H9 (cell line): ENCODE measurements at regions not wholly inside any gene's neighbourhood (a gene's known extent, or its start where the extent isn't known, plus 50 kb on each side); places are given as distances from the start of the nearest gene placed in this dataset.

ENCODE experiments used
- DNase-seq: peaks from one replicate; pipeline ENCODE4 v3.0.0-alpha.2; 2017
- H2AFZ ChIP-seq: one replicate; pipeline ENCODE4 v1.6.1; 2013; ENCODE audit warnings: mild to moderate bottlenecking, low read length, control low read depth, moderate library complexity
- H2AK5ac ChIP-seq: 2 replicates; pipeline ENCODE4 v1.6.1; 2013; ENCODE audit warnings: low read length, control low read depth, mixed read lengths; ENCODE audit not compliant: insufficient read length
- H2BK120ac ChIP-seq: one replicate; pipeline ENCODE4 v1.6.1; 2013; ENCODE audit warnings: low read depth, mild to moderate bottlenecking, low read length, control low read depth, inconsistent platforms; ENCODE audit not compliant: poor library complexity, severe bottlenecking
- H2BK12ac ChIP-seq: 2 replicates; pipeline ENCODE4 v1.6.1; 2013; ENCODE audit warnings: low read length, control low read depth, mixed read lengths, low read depth; ENCODE audit not compliant: insufficient read length
- H2BK15ac ChIP-seq: 2 replicates; pipeline ENCODE4 v1.6.1; 2013; ENCODE audit warnings: low read depth, low read length, control low read depth
- H2BK20ac ChIP-seq: one replicate; pipeline ENCODE4 v1.6.1; 2013; ENCODE audit warnings: low read depth, mild to moderate bottlenecking, low read length, control low read depth, inconsistent platforms; ENCODE audit not compliant: poor library complexity, severe bottlenecking
- H2BK5ac ChIP-seq: 2 replicates; pipeline ENCODE4 v1.6.1; 2013; ENCODE audit warnings: low read length, control low read depth, mixed read lengths; ENCODE audit not compliant: insufficient read length
- H3K14ac ChIP-seq: 2 replicates; pipeline ENCODE4 v1.6.1; 2013; ENCODE audit warnings: low read length, control low read depth; ENCODE audit not compliant: insufficient read depth
- H3K18ac ChIP-seq: 2 replicates; pipeline ENCODE4 v1.6.1; 2013; ENCODE audit warnings: low read depth, mild to moderate bottlenecking, mixed read lengths, low read length, control low read depth; ENCODE audit not compliant: insufficient read length
- H3K23ac ChIP-seq: 2 replicates; pipeline ENCODE4 v1.6.1; 2013; ENCODE audit warnings: low read length, control low read depth, mixed read lengths, low read depth; ENCODE audit not compliant: insufficient read length
- H3K23me2 ChIP-seq: 2 replicates; pipeline ENCODE4 v1.6.1; 2013; ENCODE audit warnings: low read depth, mild to moderate bottlenecking, mixed read lengths, low read length, control low read depth; ENCODE audit not compliant: insufficient read length, poor library complexity, severe bottlenecking
- H3K27ac ChIP-seq: 2 replicates; pipeline ENCODE4 v1.5.1; 2013; ENCODE audit warnings: low read length, control low read depth, mixed read lengths, low read depth; ENCODE audit not compliant: insufficient read length
- H3K27me3 ChIP-seq: 2 replicates; pipeline ENCODE4 v1.6.1; 2013; ENCODE audit warnings: low read length, control low read depth, inconsistent platforms; ENCODE audit not compliant: insufficient read depth
- H3K4ac ChIP-seq: 2 replicates; pipeline ENCODE4 v1.6.1; 2013; ENCODE audit warnings: low read depth, mild to moderate bottlenecking, control low read depth, inconsistent platforms, low read length, moderate library complexity
- H3K4me1 ChIP-seq: 2 replicates; pipeline ENCODE4 v1.6.1; 2013; ENCODE audit warnings: low read length, control low read depth, inconsistent platforms; ENCODE audit not compliant: insufficient read depth
- H3K4me2 ChIP-seq: 2 replicates; pipeline ENCODE4 v1.6.1; 2013; ENCODE audit warnings: low read length, control low read depth, mixed read lengths; ENCODE audit not compliant: insufficient read length, insufficient read depth
- H3K56ac ChIP-seq: 2 replicates; pipeline ENCODE4 v1.6.1; 2013; ENCODE audit warnings: low read depth, mild to moderate bottlenecking, mixed read lengths, low read length, control low read depth; ENCODE audit not compliant: insufficient read length
- H3K79me1 ChIP-seq: 2 replicates; pipeline ENCODE4 v1.6.1; 2013; ENCODE audit warnings: low read depth, mild to moderate bottlenecking, moderate library complexity, low read length, control low read depth, inconsistent platforms; ENCODE audit not compliant: insufficient read depth, poor library complexity, severe bottlenecking
- H3K79me2 ChIP-seq: 2 replicates; pipeline ENCODE4 v1.6.1; 2013; ENCODE audit warnings: low read length, control low read depth, inconsistent platforms; ENCODE audit not compliant: insufficient read depth
- H3K9ac ChIP-seq: 2 replicates; pipeline ENCODE4 v1.6.1; 2013; ENCODE audit warnings: low read length, control low read depth, mixed read lengths; ENCODE audit not compliant: insufficient read length; ENCODE audit errors: extremely low read depth
- H3K9me3 ChIP-seq: one replicate; pipeline ENCODE4 v1.6.1; 2013; ENCODE audit warnings: low read depth, low read length, inconsistent platforms; ENCODE audit not compliant: control insufficient read depth
- H3T11ph ChIP-seq: one replicate; pipeline ENCODE4 v1.6.1; 2013; ENCODE audit warnings: mild to moderate bottlenecking, low read length, control low read depth, inconsistent platforms
- H4K20me1 ChIP-seq: one replicate; pipeline ENCODE4 v1.6.1; 2013; ENCODE audit not compliant: control insufficient read depth, insufficient read length, insufficient read depth
- H4K5ac ChIP-seq: 2 replicates; pipeline ENCODE4 v1.6.1; 2013; ENCODE audit warnings: low read depth, mild to moderate bottlenecking, mixed read lengths, low read length, control low read depth; ENCODE audit not compliant: insufficient read length
- H4K8ac ChIP-seq: replicated peaks from 2 replicates; pipeline ENCODE4 v1.6.1; 2013; ENCODE audit warnings: low read length, control low read depth, mixed read lengths, low read depth; ENCODE audit not compliant: insufficient read length
- H4K91ac ChIP-seq: 2 replicates; pipeline ENCODE4 v1.6.1; 2013; ENCODE audit warnings: low read depth, mild to moderate bottlenecking, moderate library complexity, mixed read lengths, low read length, control low read depth; ENCODE audit not compliant: insufficient read length
- H3K27ac Mint-ChIP-seq, 3 experiments: 2 replicates in 2 of 3; 3 replicates in 1 of 3; pipeline ENCODE4 v1.8.0; 2020 to 2021; ENCODE audit warnings: mixed read lengths in 3 of 3, mild to moderate bottlenecking in 1 of 3, moderate library complexity in 1 of 3
- H3K27me3 Mint-ChIP-seq: 2 replicates; pipeline ENCODE4 v1.8.0; 2021; ENCODE audit warnings: low read depth, mild to moderate bottlenecking, moderate library complexity, mixed read lengths
- H3K36me3 Mint-ChIP-seq, 3 experiments: 2 replicates in 2 of 3; 3 replicates in 1 of 3; pipeline ENCODE4 v1.8.0; 2020 to 2021; ENCODE audit warnings: low read depth in 3 of 3, mixed read lengths in 3 of 3; ENCODE audit not compliant: insufficient read depth in 1 of 3
- H3K4me1 Mint-ChIP-seq, 2 experiments: 2 replicates each; pipeline ENCODE4 v1.8.0; 2020; ENCODE audit warnings: mixed read lengths in 2 of 2
- H3K4me3 Mint-ChIP-seq, 2 experiments: 2 replicates in 1 of 2; 3 replicates in 1 of 2; pipeline ENCODE4 v1.8.0; 2020 to 2021; ENCODE audit warnings: mild to moderate bottlenecking in 2 of 2, mixed read lengths in 2 of 2, moderate library complexity in 1 of 2
- H3K9me3 Mint-ChIP-seq, 2 experiments: 2 replicates in 1 of 2; 3 replicates in 1 of 2; pipeline ENCODE4 v1.8.0; 2020; ENCODE audit warnings: mild to moderate bottlenecking in 2 of 2, mixed read lengths in 2 of 2, moderate library complexity in 1 of 2
- WGBS: extraction: QIAGEN DNeasy Blood & Tissue Kit; methylation state at CpG from one replicate; pipeline ENCODE4 v1.1.7; 2013; ENCODE audit warnings: missing lambda C conversion rate, low lambda C conversion rate, mixed read lengths; ENCODE audit not compliant: insufficient read length; ENCODE audit errors: extremely low coverage; 5-methylcytosine and 5-hydroxymethylcytosine counted together
- TF ChIP-seq, protein P1 (sequence below): fragments of 200-600 bp; sonication (generic); conservative IDR thresholded peaks from 3 replicates; pipeline ENCODE4 v1.8.0; 2021; ENCODE audit warnings: antibody characterized with exemption, mild to moderate bottlenecking

DNA sequence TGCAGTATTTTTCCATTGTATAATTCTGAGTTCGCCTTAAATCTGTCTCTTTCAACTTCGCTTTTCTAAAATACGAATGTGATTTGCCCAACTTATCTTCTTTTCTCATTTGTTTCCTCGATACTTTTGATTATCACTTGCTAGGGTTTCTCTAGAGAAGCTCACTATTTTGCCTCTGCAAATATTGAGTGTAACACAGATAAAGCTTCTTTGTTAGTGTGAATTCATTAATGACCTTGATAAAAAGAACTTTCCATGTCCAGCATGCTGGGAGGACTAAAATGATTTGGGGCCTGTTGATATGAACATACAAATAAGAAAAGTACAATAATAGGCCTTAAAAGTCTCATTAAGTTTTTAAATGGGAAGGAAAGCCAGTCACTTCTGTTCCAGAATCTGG, 303.3 kb downstream of the MAP2K6 start:
- Mint-ChIP-seq H3K4me3 (no peak overlapping the region), H3K9me3 (no peaks in the 10 kb centered on the region), H3K4me1 (no peaks in the 10 kb centered on the region), H3K27me3 (peaks cover 12% of the 10 kb centered on the region), H3K36me3 (no peaks in the 10 kb centered on the region; a peak in 1 of 7 replicates), H3K27ac (no peak overlapping the region)
- Histone ChIP-seq H3K18ac (no peak overlapping the region), H3K9me3 (no peaks in the 10 kb centered on the region), H2AFZ (no peak overlapping the region), H3K4ac (no peak overlapping the region), H3K27me3 (0 out of 2 replicates have a peak, but pooled peaks cover 2% of the 10 kb centered on the region), H3K27ac (no peak overlapping the region), H3T11ph (no peak overlapping the region), H2BK15ac (no peak overlapping the region), H2AK5ac (no peak overlapping the region), H3K23me2 (no peaks in the 10 kb centered on the region), H3K4me2 (no peak overlapping the region), H4K8ac (no peak overlapping the region), H3K4me1 (no peaks in the 10 kb centered on the region), H4K91ac (no peak overlapping the region), H3K9ac (no peak overlapping the region), H4K5ac (no peak overlapping the region), H2BK12ac (no peak overlapping the region), H2BK5ac (no peak overlapping the region), H3K56ac (no peak overlapping the region), H4K20me1 (no peaks in the 10 kb centered on the region), H2BK20ac (no peak overlapping the region), H3K79me1 (no peaks in the 10 kb centered on the region), H3K14ac (no peak overlapping the region), H3K79me2 (no peaks in the 10 kb centered on the region), H2BK120ac (no peak overlapping the region), H3K23ac (no peak overlapping the region)
- TF ChIP-seq, protein P1, sequence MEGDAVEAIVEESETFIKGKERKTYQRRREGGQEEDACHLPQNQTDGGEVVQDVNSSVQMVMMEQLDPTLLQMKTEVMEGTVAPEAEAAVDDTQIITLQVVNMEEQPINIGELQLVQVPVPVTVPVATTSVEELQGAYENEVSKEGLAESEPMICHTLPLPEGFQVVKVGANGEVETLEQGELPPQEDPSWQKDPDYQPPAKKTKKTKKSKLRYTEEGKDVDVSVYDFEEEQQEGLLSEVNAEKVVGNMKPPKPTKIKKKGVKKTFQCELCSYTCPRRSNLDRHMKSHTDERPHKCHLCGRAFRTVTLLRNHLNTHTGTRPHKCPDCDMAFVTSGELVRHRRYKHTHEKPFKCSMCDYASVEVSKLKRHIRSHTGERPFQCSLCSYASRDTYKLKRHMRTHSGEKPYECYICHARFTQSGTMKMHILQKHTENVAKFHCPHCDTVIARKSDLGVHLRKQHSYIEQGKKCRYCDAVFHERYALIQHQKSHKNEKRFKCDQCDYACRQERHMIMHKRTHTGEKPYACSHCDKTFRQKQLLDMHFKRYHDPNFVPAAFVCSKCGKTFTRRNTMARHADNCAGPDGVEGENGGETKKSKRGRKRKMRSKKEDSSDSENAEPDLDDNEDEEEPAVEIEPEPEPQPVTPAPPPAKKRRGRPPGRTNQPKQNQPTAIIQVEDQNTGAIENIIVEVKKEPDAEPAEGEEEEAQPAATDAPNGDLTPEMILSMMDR = no peak
- DNase-seq = no peak
- no CpG with 5 or more reads among the region's 4 CpGs for WGBS
